GM19455 (cell line): ENCODE measurements at regions not wholly inside any gene's neighbourhood (a gene's known extent, or its start where the extent isn't known, plus 50 kb on each side); places are given as distances from the start of the nearest gene placed in this dataset.
"Not testable (repeated sequence)": the region's sequence is repeated elsewhere in the genome, so short reads cannot be mapped to it uniquely, and the experiment has no call there.

Experiments used
- ATAC-seq: cut with Tn5 transposase; IDR thresholded peaks from one replicate; pipeline ENCODE4 v1.9.1; 2021; ENCODE audit not compliant: unreplicated experiment

DNA sequence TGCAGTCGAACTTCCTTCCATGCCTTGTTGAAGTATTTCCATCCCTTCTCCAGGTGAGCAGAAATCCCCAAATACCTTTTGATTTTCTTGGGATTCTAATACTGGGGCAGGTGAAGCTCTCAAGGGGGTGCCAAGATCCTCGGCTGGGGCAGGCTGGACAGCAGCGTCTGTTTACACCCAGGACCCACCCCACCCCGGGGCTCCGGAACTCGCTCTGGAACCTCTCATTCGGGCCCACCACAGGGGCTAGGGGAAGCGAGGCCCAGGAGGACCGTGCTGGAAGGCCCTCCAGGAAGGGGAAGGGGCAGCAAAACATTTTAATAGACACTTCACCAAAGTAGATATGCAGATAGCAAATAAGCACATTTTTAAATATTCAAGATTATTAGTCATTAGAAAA, 161.9 kb upstream of the GORAB start:
- ATAC-seq = no peak

DNA sequence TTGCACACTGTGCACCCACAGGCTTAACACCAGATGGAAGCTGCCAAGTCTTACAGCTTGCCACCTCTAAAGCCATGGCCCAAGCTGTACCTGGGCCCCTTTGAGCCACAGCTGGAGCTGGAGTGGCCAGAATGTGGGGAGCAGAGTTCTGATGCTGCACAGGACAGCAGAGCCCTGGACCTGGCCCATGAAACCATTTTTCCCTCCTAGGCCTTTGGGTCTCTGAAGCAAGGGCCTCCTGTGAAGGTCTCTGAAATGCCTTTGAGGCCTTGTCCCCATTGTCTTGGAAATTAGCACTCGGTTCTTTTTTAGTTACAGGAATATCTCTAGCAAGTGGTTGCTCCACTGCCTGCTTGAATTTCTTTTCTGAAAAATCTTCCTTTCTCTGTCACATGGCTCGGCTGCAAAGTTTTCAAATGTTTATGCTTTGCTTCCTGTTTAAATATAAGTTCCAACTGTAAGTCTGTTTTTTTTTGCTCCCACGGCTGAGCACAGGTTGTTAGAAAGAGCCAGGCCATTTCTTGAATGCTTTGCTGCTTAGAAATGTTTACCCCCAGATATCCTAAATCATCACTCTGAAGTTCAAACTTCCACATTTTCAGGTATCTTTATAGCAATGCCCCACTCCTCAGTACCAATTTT, 156.8 kb upstream of the GORAB start:
- ATAC-seq = no peak

DNA sequence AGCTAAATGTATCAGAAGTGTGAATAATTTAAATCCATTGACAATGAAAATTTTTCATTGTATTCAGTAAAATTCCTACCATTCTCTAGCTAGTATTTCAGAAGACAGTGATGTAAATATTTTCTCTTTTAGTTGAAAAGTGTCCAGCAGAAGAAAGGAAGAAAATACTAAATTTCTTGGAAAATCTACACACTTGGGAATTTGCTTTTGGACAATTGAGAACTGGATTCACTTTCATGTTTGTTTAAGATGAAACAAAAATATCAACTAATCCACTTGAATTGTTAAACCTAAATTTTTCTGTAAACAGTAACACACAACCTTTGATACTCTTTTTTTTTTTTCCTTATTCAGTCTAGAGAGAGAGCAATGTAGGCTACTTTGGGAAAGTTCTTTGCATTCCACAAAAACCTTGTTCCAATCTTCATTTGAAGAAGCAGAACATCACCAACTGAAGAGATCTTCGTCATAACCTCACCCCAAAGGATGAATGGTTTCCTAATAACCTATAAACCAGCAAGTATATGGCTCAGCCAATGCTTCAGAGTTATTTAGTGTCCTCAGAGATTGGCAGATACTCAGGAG, 155.1 kb upstream of the GORAB start:
- no peak for ATAC-seq

DNA sequence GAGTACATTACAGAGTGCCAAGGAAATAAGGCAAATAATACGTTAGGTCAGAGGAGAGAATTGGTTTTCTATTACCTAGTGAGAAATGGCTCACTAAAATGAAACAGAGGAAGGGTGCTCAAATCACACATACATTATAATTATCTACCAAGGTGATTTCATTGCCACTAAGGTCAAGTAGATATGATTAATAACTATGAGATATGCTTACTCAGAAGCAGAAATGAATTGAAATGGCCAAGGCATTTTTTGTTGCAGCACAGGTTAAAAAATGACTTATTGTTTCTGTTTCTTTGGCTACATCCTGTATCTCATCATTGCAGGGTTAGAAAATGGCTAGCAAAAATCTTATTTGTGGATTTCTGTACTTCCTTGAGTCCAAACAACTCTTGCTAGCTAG, 154.5 kb upstream of the GORAB start:
- no peak for ATAC-seq

DNA sequence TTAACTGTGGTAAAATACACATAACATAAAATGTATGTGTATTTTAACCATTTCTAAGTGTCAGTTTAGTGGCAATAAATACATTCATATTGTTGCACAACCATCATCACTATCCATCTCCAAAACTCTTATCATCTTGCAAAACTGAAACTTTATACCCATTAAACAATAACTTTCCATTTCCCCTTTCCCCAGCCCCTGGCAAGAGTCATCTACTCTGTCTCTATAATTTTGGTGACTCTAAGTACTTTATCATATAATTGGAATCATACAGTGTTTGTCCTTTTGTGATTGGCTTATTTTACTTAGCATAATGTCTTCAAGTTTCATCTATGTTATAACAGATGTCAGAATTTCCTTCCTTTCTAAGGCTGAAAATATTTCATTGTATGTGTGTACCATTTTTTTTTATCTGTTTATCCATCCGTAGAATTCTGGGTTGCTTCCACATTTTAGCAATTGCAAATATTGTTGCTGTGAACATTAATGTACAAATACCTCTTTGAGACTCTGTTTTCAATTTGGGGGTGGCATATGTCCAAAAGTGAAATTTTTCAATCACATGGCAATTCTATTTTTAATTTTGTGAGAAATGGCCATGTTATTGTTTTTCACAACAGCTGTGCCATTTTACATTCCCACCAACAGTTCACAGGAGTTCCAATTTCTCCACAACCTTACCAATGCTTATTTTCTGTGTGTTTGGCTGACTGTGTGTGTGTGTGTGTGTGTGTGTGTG, 153.9 kb upstream of the GORAB start:
- no peak for ATAC-seq

DNA sequence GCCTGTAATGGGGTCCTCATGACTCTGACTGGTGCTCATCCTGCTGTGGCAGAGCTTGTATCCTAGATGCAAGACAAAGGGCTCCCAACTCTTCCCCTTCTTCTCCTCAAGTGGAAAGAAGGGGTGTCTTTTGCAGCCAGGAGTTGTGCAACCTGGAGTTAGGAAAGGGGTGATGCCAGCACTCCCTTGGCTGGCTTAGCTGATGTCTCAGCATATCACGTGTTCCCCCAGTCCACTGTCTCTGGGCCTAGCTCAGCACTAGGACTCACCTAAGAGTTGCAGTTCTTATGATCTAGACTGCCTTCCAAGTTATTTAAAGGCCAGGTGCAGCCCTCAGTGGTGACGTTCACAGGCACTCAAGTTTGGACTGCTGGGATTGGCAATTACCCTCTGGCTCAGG, 146.2 kb upstream of the GORAB start:
- no peak for ATAC-seq

DNA sequence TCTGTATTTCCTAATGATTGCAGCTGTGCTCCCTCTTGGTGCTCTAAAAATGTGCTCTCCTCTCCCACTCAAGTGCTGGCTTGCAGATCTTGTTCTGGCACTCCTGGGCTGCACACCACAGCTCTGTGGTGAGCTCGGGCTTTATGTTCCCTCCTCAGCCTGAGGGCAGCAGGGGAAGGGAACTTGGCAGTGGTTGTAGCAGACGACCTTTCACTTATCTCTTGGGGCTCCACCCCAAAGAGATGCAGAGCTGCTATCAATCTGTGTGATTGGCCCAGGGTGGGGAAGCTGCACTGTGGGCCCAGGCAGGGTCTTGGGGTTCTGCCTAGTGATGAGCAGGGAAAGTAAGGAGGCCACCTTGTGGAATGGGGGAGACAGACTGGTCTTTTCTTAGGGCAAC, 143.5 kb upstream of the GORAB start:
- no peak for ATAC-seq

DNA sequence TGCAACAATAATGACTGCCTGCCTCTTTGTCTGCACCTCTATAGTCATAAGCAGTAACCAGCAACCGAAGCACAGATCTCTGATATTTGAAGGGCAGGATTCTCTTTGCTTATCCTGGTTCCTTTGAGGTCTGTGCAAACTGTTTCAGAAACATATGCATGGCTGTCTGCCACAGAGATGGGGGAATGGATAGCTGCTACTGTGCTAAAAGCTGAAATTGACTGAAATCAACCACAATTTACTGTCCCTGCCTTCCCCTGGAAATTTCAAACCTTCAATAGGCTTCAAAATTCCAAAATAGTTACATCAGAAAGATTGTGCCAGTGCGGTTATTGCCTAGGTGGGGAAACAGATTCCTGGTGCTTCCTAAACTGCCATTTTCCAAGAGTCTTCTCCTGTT, 136.8 kb upstream of the GORAB start:
- ATAC-seq = no peak

DNA sequence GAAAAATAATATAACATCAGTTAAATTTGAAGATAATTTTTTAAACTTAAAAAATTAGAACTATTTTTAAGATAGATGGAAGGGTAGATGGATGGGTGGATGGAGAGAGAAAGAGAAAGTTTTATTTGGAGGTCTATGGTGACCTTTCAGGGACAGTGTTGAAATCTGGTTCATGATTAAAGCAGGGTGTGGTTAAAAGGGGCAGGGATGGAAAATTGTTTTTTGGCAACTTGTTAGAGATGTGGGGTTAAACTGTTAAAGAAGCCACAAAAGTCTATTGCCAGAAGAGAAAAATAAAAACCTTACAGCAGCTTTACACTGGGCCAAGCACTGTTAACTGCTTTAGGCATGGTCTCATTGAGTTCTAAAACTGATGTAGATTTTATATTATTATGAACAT, 134.9 kb upstream of the GORAB start:
- no peak for ATAC-seq

DNA sequence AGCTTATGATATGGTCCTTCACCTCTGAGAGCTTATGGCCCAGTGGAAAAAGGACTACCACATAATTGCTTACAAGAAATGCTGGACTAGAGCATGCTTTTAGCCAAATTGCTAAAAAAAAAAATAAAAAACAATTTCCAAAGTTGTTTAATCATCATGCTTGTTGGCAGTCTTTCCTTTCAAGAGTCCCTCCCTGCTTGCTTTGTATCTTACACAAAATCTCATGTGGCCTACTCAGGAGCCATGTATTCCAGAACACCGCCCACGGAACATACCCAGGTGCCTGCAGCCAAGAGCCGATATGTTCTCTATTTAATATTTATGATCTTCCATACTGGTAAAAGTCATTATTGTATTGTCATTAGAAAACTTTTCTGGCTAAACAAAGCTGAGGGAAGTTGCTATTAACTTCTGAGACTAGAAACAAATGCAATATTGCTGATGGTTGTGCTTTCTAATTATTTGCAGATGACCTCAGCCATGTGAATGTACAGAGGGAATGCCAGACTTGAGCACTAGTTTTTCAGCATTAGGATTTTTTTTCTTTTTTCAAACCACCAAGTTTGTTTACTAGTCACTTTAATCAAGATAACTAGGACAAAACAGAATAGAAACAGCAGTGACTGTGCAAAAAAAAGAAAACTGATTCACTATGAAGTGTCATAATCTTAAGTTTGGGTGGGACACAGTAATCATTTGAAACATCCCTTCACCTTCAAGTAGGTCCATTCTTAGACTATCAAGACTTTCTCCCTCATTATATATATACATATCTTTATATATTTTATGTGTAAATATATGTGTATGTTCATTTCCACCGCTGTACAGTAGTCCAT, 129.3 kb upstream of the GORAB start:
- no peak for ATAC-seq

DNA sequence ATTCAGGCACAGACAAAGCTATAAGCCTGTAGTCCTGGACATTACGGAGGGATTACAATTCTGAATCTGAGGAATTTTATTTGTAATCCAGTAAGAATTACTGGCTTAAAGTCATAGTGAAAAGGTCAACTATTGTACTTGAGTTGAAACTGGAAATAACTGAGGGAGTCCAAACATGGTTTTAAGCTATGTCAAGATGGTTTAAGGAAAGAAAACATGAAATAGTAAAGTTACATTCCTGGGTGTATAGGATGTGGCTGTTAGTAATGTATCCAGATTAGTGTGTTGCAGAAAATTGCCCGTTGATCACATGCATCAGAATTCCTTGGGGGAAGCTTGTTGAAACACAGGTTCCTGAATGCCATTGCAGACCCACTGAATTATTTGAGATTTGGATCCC, 124.8 kb upstream of the GORAB start:
- ATAC-seq = no peak

DNA sequence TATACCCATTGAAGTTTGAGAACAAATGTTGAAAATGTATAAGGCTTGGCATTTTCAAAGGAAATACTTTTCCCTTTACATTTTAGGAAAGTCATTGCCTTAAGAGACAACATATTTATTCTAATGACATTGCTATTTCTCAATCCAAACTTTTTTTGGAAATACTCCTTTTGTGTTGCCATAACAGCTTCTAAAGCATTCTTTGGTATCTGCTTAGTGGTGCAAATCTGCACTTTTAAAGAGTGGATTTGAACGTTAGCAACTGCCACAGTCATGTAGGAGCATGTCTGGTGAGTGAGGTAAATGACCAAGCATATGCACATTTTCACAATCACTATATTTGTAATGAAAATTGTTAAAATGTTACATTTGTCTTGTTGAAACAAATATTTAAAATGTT, 124.4 kb upstream of the GORAB start:
- no peak for ATAC-seq

DNA sequence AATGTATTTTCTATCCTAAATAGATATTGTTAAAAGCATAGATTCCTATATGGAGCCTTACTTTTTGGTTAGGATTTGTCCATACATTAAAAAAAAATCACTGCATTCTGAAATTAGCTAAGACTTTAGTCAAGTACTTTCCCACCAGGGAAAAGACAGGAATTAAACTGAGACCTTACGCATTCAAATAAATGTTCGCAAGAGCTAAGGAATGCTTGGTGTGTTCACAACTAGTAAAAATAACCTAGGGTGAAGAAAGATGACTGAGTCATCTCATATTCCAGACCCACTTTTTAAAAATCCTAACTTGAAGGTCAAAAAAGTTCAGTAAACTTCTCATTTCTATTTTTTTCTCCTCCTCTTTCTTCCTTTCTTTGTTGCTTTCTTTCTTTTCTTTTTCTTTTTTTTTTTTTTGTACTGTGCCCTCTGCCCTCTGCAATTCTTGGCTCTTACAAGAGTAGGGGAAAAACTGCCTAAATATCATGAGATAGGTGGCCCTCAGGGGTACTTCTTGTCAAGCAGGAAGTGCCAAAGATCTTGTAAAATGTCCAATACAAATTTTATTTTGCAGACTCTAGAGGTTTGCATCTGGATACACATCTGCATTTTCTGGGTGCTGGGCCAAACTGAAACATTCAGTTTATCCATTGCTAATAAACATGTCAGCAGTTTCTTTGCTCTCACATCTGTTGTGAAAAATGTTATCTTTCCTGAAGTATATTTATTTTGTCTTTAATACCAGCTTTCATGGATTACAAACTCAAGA, 121.4 kb upstream of the GORAB start:
- no peak for ATAC-seq

DNA sequence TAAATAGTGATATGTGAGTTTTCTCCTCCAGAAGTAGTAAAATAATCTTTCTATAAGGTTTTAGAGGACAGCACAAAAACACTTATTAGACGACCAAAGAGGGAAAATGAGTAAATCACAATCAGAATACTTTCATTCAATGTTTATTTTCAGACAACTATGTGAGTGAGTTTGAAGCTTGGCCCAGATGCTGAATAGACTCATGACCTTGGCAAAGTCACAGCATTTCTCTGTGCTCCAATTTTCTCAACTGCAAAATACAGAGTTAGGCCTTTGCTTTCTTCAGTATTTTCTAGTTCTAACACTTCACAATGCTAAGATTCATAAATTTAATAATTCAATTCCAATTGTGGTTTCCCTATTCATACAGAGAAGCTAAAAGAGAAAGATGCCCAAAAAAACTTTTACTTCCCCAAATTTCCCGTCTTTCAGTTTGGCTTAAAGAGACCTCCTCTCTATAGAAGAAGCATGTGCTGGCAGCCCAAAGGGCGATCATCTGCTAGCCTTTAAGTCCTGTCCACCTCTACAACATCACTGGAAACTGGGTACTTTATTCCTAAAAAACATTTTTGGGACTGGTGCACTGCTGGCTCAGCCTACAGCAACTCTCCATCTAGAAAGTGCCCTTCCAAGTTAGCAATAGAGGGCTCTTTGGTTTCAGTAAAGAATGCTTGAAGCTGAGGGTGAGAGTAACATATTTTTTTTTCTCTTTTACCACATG, 116.8 kb upstream of the GORAB start:
- ATAC-seq = no peak

DNA sequence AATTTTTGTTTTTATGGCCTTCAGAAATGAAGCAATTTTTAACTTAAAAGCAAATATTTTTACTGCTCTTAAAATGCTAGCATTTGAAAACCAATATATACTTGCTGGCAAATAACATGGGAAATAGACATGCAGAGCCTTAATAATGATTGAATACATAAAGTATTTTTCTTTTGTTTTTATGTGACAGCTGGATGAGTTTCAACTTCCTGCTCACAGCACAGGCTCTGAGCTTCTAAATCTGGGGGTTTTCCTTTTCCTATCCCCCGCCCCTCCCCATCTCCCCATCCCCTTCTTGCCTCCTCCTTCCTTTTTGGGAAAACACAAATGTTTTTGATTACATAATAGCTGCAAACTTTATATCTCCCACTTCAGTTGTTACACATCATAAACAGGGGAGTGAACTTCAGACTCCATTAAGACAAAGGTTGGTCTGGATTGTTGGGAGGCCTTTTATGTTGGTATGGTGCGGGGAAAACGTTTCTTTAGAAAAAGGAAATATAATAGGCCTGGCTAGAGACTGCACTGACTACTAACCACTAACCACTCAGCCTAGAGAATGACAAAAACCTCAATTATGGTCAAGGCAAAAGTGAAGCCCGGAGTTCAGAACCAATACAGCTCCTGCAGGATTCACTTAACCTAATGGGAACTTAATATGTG, 116.1 kb upstream of the GORAB start:
- ATAC-seq = no peak

DNA sequence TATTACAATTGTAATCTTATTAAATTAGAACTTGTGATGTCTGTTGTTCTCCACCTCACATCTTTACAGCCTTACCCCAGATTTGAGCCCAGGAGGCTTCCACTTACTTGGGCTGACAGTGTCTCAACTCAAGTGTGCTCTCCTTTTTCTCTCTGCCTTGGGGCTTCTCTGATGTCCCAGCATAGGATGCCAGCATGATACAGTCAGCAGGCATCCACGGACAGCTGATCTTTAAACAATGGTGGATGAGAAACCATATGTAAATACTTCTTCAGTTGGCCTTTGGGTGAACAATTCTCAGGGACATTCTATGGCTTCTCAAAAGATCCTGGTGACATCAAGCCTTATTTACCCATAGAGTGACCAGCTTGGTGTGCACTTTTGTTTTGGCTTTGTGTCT, 107.6 kb upstream of the GORAB start:
- ATAC-seq = no peak

DNA sequence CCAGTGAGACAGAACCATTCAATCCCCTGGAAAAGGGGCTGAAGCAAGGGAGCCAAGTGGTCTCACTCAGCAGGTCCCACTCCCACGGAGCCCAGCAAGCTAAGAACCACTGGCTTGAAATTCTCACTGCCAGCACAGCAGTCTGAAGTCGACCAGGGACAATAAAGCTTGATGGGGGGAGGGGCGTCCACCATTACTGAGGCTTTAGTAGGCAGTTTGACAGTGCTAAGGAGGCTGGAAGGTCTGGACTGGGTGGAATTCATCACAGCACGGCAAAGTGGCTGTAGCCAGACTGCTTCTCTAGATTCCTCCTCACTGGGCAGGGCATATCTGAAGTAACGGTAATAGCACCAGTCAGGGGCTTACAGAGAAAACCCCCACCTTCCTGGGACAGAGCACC, 105.4 kb upstream of the GORAB start:
- ATAC-seq = no peak

DNA sequence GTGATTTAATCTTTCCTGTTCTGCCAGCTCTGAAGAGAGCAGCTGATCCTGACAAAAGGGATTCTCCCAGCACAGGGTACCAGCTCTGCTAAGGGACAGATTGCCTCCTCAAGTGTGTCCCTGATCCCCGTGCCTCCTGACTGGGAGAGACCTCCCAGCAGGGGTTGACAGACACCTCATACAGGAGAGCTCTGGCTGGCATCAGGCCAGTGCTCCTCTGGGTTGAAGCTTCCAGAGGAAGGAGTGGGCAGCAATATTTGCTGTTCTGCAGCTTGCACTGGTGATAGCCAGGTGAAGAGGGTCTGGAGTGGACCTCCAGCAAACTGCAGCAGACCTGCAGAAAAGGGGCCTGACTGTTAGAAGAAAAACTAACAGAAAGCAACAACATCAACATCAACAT, 105.0 kb upstream of the GORAB start:
- not testable (repeated sequence) for ATAC-seq

DNA sequence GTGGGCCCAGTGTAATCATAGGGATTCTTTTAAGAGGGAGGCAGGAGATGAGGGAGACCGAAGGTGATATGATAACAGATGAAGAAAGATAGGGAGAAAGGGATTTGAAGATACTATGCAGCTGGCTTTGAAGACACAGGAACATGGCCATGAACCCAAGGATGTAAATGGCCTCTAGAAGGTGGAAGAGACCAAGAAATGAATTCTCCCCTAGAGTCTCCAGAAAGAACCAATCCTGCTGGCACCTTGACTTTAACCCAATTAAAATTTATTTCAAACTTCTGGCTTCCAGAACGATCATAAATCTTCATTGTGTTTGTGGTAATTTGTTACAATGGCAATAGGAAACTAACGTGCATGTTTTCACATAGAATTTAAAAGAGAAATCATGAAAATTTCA, 95.0 kb upstream of the GORAB start:
- ATAC-seq = no peak

DNA sequence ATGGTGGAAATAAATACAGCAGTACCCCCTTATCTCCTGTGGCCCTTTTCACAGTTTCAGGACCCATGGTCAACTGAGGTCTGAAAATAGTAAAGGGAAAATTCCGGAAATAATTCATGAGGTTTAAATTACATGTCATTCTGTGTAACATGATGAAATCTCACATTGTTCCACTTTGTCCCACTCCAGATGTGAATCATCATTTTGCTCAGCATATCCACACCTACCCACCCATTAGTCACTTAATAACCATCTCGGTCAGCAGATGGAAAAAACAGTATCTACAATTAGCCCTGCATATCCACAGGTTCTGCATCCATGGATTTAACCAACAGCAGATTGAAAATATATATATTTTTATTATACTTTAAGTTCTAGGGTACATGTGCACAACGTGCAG, 86.9 kb upstream of the GORAB start:
- ATAC-seq = no peak
